DOHH2 (cell line): ENCODE measurements at regions not wholly inside any gene's neighbourhood (a gene's known extent, or its start where the extent isn't known, plus 50 kb on each side); places are given as distances from the start of the nearest gene placed in this dataset.

Source experiments
- CTCF ChIP-seq: fragments of 200-600 bp; sonication (generic); IDR thresholded peaks from one replicate; pipeline ENCODE4 v1.5.1; 2014; ENCODE audit warnings: antibody characterized with exemption, mild to moderate bottlenecking, low read depth, low read length; ENCODE audit not compliant: poor library complexity, severe bottlenecking
- EZH2phosphoT487 ChIP-seq: fragments of 200-600 bp; sonication (generic); IDR thresholded peaks from 2 replicates; pipeline ENCODE4 v1.6.1; 2017; ENCODE audit warnings: borderline replicate concordance, mild to moderate bottlenecking, antibody characterized with exemption, low read length, moderate library complexity, mixed read lengths

GRCh38 chr15:53827355-53827754 is 67.9 kb upstream of the WDR72 start:
- TF ChIP-seq CTCF (no peak), EZH2phosphoT487 (no peak)
